HG03108 (cell line): ENCODE measurements at regions not wholly inside any gene's neighbourhood (a gene's known extent, or its start where the extent isn't known, plus 50 kb on each side); places are given as distances from the start of the nearest gene placed in this dataset.

ENCODE experiments used
- ATAC-seq: cut with Tn5 transposase; IDR thresholded peaks from one replicate; pipeline ENCODE4 v1.9.1; 2021; ENCODE audit warnings: moderate library complexity; ENCODE audit not compliant: unreplicated experiment

- ATAC-seq = no peak
Observed at GRCh38 chr11:116536416-116536815, 236.4 kb downstream of the BUD13 start.

- ATAC-seq = no peak
Observed at GRCh38 chr11:116535994-116536393, 236.8 kb downstream of the BUD13 start.

- no peak for ATAC-seq
Observed at GRCh38 chr11:116535120-116535519, 237.7 kb downstream of the BUD13 start.

GRCh38 chr11:116534270-116534975 is 238.4 kb downstream of the BUD13 start:
- no peak for ATAC-seq

- no peak for ATAC-seq
Observed at GRCh38 chr11:116533186-116533825, 239.5 kb downstream of the BUD13 start.

GRCh38 chr11:116532066-116532465 is 240.7 kb downstream of the BUD13 start:
- ATAC-seq = no peak

- ATAC-seq = no peak
Observed at GRCh38 chr11:116530705-116531104, 242.1 kb downstream of the BUD13 start.

GRCh38 chr11:116529271-116529670 is 243.5 kb downstream of the BUD13 start:
- no peak for ATAC-seq

- ATAC-seq = no peak
Observed at GRCh38 chr11:116527180-116527991, 245.4 kb downstream of the BUD13 start.

GRCh38 chr11:116525961-116526495 is 246.8 kb downstream of the BUD13 start:
- no peak for ATAC-seq

- peak; percentile 76 for ATAC-seq
Observed at GRCh38 chr11:116519499-116519898, 253.3 kb downstream of the BUD13 start.

- no peak for ATAC-seq
Observed at GRCh38 chr11:116518141-116518540, 254.6 kb downstream of the BUD13 start.

GRCh38 chr11:116517584-116517983 is 255.2 kb downstream of the BUD13 start:
- ATAC-seq = no peak

GRCh38 chr11:116517077-116517476 is 255.7 kb downstream of the BUD13 start:
- ATAC-seq = no peak

- ATAC-seq = no peak
Observed at GRCh38 chr11:116515664-116516184, 257.1 kb downstream of the BUD13 start.

- no peak for ATAC-seq
Observed at GRCh38 chr11:116513894-116514293, 258.9 kb downstream of the BUD13 start.

- ATAC-seq = no peak
Observed at GRCh38 chr11:116513278-116513823, 259.4 kb downstream of the BUD13 start.

- ATAC-seq = no peak
Observed at GRCh38 chr11:116512841-116513240, 259.9 kb downstream of the BUD13 start.

- no peak for ATAC-seq
Observed at GRCh38 chr11:116511684-116512083, 261.1 kb downstream of the BUD13 start.

- ATAC-seq = no peak
Observed at GRCh38 chr11:116510886-116511650, 261.7 kb downstream of the BUD13 start.
